Smooth muscle cell (in vitro differentiated cells): ENCODE measurements at regions not wholly inside any gene's neighbourhood (a gene's known extent, or its start where the extent isn't known, plus 50 kb on each side); places are given as distances from the start of the nearest gene placed in this dataset.
"Not testable (repeated sequence)": the region's sequence is repeated elsewhere in the genome, so short reads cannot be mapped to it uniquely, and the experiment has no call there.

Experiments
- DNase-seq: peaks from one replicate; lab custom pipeline; 2025; ENCODE audit not compliant: unreplicated experiment; lab: John Stamatoyannopoulos, UW
- H2AFZ ChIP-seq: fragments of 200-600 bp; sonication (generic); 2 replicates; pipeline ENCODE4 v1.6.0; 2016; ENCODE audit warnings: antibody characterized with exemption, low read depth, mild to moderate bottlenecking
- H3F3A ChIP-seq: fragments of 200-600 bp; sonication (generic); 2 replicates; pipeline ENCODE4 v1.6.0; 2017; ENCODE audit warnings: antibody characterized with exemption, low read depth
- H3K27ac ChIP-seq: fragments of 200-600 bp; sonication (generic); 2 replicates; pipeline ENCODE4 v1.5.1; 2016; ENCODE audit warnings: low read depth, mild to moderate bottlenecking
- H3K27me3 ChIP-seq: fragments of 200-600 bp; sonication (generic); 2 replicates; pipeline ENCODE4 v1.6.1; 2016; ENCODE audit warnings: low read depth, mild to moderate bottlenecking
- H3K36me3 ChIP-seq: fragments of 200-600 bp; sonication (generic); 2 replicates; pipeline ENCODE4 v1.5.1; 2016; ENCODE audit warnings: low read depth
- H3K4me1 ChIP-seq: fragments of 200-600 bp; sonication (generic); 2 replicates; pipeline ENCODE4 v1.5.1; 2016; ENCODE audit warnings: low read depth
- H3K4me2 ChIP-seq: fragments of 200-600 bp; sonication (generic); 2 replicates; pipeline ENCODE4 v1.6.0; 2016; ENCODE audit warnings: mild to moderate bottlenecking
- H3K4me3 ChIP-seq: fragments of 200-600 bp; sonication (generic); 2 replicates; pipeline ENCODE4 v1.5.1; 2016; ENCODE audit warnings: mild to moderate bottlenecking
- H3K79me2 ChIP-seq: fragments of 200-600 bp; sonication (generic); 2 replicates; pipeline ENCODE4 v1.6.0; 2016; ENCODE audit warnings: low read depth, mild to moderate bottlenecking
- H3K9ac ChIP-seq: fragments of 200-600 bp; sonication (generic); 2 replicates; pipeline ENCODE4 v1.6.0; 2016; ENCODE audit warnings: low read depth
- H3K9me3 ChIP-seq: fragments of 200-600 bp; sonication (generic); replicated peaks from 2 replicates; pipeline ENCODE4 v1.5.1; 2016; ENCODE audit warnings: low read depth
- H4K20me1 ChIP-seq: fragments of 200-600 bp; sonication (generic); 2 replicates; pipeline ENCODE4 v1.6.0; 2016; ENCODE audit warnings: low read depth
- WGBS: methylation state at CpG from one replicate; pipeline ENCODE4 v1.1.7; 2016; ENCODE audit warnings: low lambda C conversion rate; 5-methylcytosine and 5-hydroxymethylcytosine counted together
- TF ChIP-seq, protein P1 (sequence below): fragments of 200-600 bp; sonication (generic); IDR thresholded peaks from 2 replicates; pipeline ENCODE4 v1.5.1; 2017; ENCODE audit warnings: borderline replicate concordance, mild to moderate bottlenecking, antibody characterized with exemption; ENCODE audit not compliant: insufficient read depth, poor library complexity, severe bottlenecking

DNA sequence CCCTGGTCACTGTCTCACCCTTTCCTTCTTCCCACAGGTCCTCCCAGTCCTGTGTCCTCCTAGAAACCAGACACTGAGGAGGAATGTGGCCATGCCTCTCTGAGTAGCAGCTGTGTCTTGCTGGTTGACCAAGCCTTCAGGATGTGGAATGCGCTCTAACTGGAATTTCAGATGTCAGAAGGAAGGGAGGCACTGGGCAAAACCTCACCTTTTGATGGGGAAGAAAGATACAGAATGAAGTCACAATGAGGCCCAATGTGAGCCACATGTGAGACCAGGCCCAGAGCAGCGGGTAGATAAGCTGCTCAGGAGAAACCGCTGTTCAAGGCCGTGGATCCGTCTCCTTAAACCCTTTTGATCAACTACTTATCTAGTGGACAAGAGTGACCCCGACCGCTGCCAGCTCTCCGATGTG, 54.8 kb upstream of the ECHDC3 start:
- Histone ChIP-seq H3K4me2 (peak overlapping the region; percentile 69), H3K27ac (peak overlapping the region; percentile 100), H3K36me3 (no peaks in the 10 kb centered on the region), H3K9me3 (no peaks in the 10 kb centered on the region), H2AFZ (no peak overlapping the region), H3K4me1 (peaks cover 35% of the 10 kb centered on the region), H3K4me3 (no peak overlapping the region), H3K9ac (peak overlapping the region; percentile 77), H3F3A (peaks cover 36% of the 10 kb centered on the region), H3K27me3 (no peaks in the 10 kb centered on the region), H4K20me1 (no peaks in the 10 kb centered on the region), H3K79me2 (no peaks in the 10 kb centered on the region)
- DNase-seq = no peak
- WGBS = 63% methylated on average over 8 of the region's 8 CpGs
- TF ChIP-seq, protein P1, sequence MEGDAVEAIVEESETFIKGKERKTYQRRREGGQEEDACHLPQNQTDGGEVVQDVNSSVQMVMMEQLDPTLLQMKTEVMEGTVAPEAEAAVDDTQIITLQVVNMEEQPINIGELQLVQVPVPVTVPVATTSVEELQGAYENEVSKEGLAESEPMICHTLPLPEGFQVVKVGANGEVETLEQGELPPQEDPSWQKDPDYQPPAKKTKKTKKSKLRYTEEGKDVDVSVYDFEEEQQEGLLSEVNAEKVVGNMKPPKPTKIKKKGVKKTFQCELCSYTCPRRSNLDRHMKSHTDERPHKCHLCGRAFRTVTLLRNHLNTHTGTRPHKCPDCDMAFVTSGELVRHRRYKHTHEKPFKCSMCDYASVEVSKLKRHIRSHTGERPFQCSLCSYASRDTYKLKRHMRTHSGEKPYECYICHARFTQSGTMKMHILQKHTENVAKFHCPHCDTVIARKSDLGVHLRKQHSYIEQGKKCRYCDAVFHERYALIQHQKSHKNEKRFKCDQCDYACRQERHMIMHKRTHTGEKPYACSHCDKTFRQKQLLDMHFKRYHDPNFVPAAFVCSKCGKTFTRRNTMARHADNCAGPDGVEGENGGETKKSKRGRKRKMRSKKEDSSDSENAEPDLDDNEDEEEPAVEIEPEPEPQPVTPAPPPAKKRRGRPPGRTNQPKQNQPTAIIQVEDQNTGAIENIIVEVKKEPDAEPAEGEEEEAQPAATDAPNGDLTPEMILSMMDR = no peak

DNA sequence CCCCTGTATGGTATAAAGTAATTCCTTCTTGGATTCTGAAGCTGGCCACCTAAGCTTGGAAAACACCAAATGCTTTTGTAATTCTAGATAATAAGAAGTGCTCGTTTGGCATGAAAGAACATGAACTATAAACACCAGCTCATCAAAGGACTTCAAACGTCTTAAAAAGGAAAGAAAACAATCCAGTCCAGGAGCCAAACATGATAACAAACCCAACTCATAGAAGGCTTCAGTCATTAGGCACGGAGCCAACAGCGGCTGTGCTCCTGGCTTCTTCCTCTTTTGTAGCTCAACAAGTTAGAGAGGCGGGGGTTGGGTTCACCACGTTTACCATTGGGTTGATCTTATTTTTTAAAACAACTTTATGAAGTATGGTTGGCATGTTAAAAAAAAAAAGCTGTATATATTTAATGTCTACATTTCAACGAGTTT, 56.4 kb upstream of the ECHDC3 start:
- Histone ChIP-seq H3K9ac (peak overlapping the region; percentile 96), H4K20me1 (no peaks in the 10 kb centered on the region), H3K9me3 (no peaks in the 10 kb centered on the region), H2AFZ (no peak overlapping the region), H3K79me2 (no peaks in the 10 kb centered on the region), H3F3A (peaks cover 36% of the 10 kb centered on the region), H3K36me3 (no peaks in the 10 kb centered on the region), H3K27ac (peak overlapping the region; percentile 100), H3K4me1 (peaks cover 35% of the 10 kb centered on the region), H3K4me3 (peak overlapping the region; percentile 44), H3K27me3 (no peaks in the 10 kb centered on the region), H3K4me2 (peak overlapping the region; percentile 91)
- WGBS = 18% methylated on average over 7 of the region's 7 CpGs
- DNase-seq = no peak
- TF ChIP-seq, protein P1 = no peak

DNA sequence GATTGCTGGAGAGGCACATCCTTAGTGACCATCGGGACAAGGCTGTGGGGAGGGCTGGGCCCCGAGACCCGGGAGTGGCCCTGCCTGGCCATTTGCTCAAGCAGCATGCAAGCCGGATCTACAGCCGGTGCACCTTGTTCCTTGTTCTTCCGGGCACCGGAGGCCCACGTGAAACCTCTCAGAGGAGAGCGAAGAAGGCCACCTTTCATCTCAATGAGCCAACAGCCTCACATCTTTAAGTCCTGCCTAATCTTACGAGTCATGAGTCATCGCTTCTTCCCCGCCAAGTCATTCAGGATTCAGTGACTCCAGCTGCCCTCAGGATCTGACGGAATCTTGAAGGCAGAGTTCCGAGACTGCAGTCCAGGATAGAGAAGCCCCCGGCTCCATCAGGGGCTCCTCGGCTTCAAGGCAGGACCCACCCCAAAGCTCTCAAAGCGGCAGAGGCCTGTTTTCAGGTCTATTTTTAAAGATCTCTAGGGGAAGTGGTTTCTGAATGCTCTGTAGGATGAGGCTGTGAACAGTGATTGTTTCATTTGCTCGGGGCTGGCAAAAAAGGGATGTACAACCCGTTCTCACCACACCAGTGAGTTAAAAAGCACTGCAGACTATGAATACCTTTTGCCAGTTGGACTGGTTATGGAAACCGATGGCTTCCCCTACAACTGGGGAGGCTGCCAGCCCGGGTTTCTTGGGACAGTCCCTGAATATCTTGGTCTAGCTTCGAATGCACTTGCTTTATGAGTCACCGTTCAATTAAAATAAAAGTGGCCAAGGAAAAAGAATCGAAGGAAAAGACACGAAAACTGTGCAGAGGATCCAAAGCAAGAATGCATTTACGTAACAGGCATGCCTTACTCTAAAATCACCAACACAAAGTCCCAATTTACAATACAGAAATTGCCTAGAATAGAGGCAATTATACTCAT, 57.2 kb upstream of the ECHDC3 start:
- H3K36me3 ChIP-seq = no peaks in the 10 kb centered on the region

DNA sequence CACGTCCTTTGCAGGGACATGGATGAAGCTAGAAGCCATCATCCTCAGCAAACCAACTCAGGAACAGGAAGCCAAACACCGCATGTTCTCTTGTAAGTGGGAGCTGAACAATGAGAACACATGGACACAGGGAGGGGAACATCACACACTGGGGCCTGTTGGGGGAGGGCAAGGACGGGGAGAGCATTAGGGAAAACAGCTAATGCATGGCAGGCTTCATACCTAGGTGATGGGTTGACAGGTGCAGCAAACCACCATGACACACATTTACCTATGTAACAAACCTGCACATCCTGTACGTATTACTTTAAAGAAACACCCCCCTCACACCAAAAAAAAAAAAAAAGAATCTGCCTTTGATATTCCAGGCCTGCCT, 57.9 kb upstream of the ECHDC3 start:
- H3K4me3 ChIP-seq, H3K79me2 ChIP-seq, H3K36me3 ChIP-seq, H4K20me1 ChIP-seq, DNase-seq, H3K27me3 ChIP-seq, H3K9me3 ChIP-seq, H2AFZ ChIP-seq: not testable (repeated sequence)
- Histone ChIP-seq H3K9ac (peak overlapping the region; percentile 76), H3F3A (peaks cover 36% of the 10 kb centered on the region), H3K4me2 (peak overlapping the region; percentile 91), H3K4me1 (peaks cover 35% of the 10 kb centered on the region), H3K27ac (peak overlapping the region; percentile 100)
- 81% methylated on average over 4 of the region's 4 CpGs for WGBS

More for the DNA sequence above, 57.2 kb upstream of the ECHDC3 start:
- Histone ChIP-seq H3F3A (peaks cover 36% of the 10 kb centered on the region), H4K20me1 (no peaks in the 10 kb centered on the region), H3K79me2 (no peaks in the 10 kb centered on the region), H3K4me3 (peak overlapping the region; percentile 44), H3K4me1 (peaks cover 35% of the 10 kb centered on the region), H3K4me2 (peak overlapping the region; percentile 91), H2AFZ (peak overlapping the region; percentile 8), H3K27ac (peak overlapping the region; percentile 100), H3K27me3 (no peaks in the 10 kb centered on the region), H3K9me3 (no peaks in the 10 kb centered on the region), H3K9ac (peak overlapping the region; percentile 96)
- peak; percentile 45 for DNase-seq
- TF ChIP-seq, protein P1 = no peak
- WGBS = 6% methylated on average over 26 of the region's 26 CpGs
